Ovary (tissue), 3 donors: ENCODE measurements at regions not wholly inside any gene's neighbourhood (a gene's known extent, or its start where the extent isn't known, plus 50 kb on each side); places are given as distances from the start of the nearest gene placed in this dataset.

Source experiments
- POLR2A ChIP-seq: fragments of 450-650 bp; IDR thresholded peaks from one replicate; pipeline ENCODE4 v1.6.1; 2017; ENCODE audit warnings: antibody characterized with exemption, mild to moderate bottlenecking, moderate library complexity
- TF ChIP-seq, protein P1 (sequence below), 3 donors: fragments of 450-650 bp in 2 of 3; fragments of 200-600 bp in 1 of 3; IDR thresholded peaks; one replicate each; pipeline versions ENCODE4 v1.5.1 to v1.8.0; 2016 to 2022; ENCODE audit warnings: antibody characterized with exemption in 3 of 3, mild to moderate bottlenecking in 1 of 3
- donor health status: DM: no; HTN: no; CAD: no.

DNA sequence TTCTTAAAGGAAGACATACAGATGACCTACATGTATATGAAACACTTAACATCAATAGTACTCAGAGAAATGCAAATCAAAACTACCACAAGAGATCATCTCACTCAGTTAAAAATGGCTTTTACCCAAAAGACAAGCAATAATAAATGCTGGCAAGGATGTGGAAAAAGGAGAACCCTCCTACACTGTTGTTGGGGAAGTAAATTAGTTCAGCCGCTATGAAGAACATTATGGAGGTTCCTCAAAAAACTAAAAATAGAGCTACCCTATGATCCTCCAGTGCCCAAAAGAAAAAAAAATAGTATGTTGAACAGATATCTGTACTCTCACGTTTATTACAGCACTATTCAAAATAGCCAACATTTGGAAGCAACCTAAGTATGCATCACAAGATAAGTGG is 1579.4 kb upstream of the TMEFF2 start:
- TF ChIP-seq, protein P1, sequence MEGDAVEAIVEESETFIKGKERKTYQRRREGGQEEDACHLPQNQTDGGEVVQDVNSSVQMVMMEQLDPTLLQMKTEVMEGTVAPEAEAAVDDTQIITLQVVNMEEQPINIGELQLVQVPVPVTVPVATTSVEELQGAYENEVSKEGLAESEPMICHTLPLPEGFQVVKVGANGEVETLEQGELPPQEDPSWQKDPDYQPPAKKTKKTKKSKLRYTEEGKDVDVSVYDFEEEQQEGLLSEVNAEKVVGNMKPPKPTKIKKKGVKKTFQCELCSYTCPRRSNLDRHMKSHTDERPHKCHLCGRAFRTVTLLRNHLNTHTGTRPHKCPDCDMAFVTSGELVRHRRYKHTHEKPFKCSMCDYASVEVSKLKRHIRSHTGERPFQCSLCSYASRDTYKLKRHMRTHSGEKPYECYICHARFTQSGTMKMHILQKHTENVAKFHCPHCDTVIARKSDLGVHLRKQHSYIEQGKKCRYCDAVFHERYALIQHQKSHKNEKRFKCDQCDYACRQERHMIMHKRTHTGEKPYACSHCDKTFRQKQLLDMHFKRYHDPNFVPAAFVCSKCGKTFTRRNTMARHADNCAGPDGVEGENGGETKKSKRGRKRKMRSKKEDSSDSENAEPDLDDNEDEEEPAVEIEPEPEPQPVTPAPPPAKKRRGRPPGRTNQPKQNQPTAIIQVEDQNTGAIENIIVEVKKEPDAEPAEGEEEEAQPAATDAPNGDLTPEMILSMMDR (IDR thresholded peaks at IDR 0.05), result no peak
- TF ChIP-seq POLR2A, result no peak
